ENCODE measurements at regions not wholly inside any gene's neighbourhood (a gene's known extent, or its start where the extent isn't known, plus 50 kb on each side); places are given as distances from the start of the nearest gene placed in this dataset.

GRCh38 chr16:27649021-27649420 is 99.1 kb downstream of the KATNIP start (continued):
- no peak for TF ChIP-seq REST (IDR thresholded peaks at IDR 0.05; ENCODE audit: borderline replicate concordance)
- TF ChIP-seq REST (CRISPR knock-in tag; IDR thresholded peaks at IDR 0.05; ENCODE audit: low read depth) = no peak
- TF ChIP-seq, protein P1, sequence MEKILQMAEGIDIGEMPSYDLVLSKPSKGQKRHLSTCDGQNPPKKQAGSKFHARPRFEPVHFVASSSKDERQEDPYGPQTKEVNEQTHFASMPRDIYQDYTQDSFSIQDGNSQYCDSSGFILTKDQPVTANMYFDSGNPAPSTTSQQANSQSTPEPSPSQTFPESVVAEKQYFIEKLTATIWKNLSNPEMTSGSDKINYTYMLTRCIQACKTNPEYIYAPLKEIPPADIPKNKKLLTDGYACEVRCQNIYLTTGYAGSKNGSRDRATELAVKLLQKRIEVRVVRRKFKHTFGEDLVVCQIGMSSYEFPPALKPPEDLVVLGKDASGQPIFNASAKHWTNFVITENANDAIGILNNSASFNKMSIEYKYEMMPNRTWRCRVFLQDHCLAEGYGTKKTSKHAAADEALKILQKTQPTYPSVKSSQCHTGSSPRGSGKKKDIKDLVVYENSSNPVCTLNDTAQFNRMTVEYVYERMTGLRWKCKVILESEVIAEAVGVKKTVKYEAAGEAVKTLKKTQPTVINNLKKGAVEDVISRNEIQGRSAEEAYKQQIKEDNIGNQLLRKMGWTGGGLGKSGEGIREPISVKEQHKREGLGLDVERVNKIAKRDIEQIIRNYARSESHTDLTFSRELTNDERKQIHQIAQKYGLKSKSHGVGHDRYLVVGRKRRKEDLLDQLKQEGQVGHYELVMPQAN (IDR thresholded peaks at IDR 0.05; ENCODE audit: borderline replicate concordance) = no peak
